PC-3 (cell line): ENCODE measurements at regions not wholly inside any gene's neighbourhood (a gene's known extent, or its start where the extent isn't known, plus 50 kb on each side); places are given as distances from the start of the nearest gene placed in this dataset.

Source experiments
- ATAC-seq: fragments of 200-7000 bp; cut with Tn5 transposase; 2 replicates; pipeline ENCODE4 v1.9.1; 2020; ENCODE audit warnings: mild to moderate bottlenecking, moderate library complexity
- BruUV-seq: library from RNA; stranded (reverse); fragments of 400-500 nt; replicated peaks from 2 replicates; lab custom pipeline; 2021; lab: Mats Ljungman, UMichigan
- CTCF ChIA-PET: fragments of 300-600 bp; sonication (Branson Sonifier 250); formaldehyde crosslinking; loops from one replicate; lab custom pipeline; 2022; ENCODE audit warnings: antibody characterized with exemption; lab: Charles Lee
- POLR2A ChIA-PET: fragments of 300-600 bp; sonication (Branson Sonifier 250); formaldehyde crosslinking; loops from one replicate; lab custom pipeline; 2022; ENCODE audit warnings: antibody characterized with exemption; ENCODE audit not compliant: unreplicated experiment; lab: Charles Lee
- DNase-seq: peaks from one replicate; pipeline ENCODE4 v3.0.0-alpha.2; 2015
- H2AFZ ChIP-seq: fragments of 300-600 bp; sonication (generic); 2 replicates; pipeline ENCODE4 v1.6.0; 2016; ENCODE audit warnings: antibody characterized with exemption, low read length
- H3F3A ChIP-seq: fragments of 300-600 bp; sonication (generic); one replicate; pipeline ENCODE4 v1.6.0; 2017; ENCODE audit warnings: antibody characterized with exemption, low read length, control low read depth, mild to moderate bottlenecking; ENCODE audit not compliant: unreplicated experiment
- H3K27ac ChIP-seq: fragments of 300-600 bp; sonication (generic); 2 replicates; pipeline ENCODE4 v1.5.1; 2016; ENCODE audit warnings: mild to moderate bottlenecking, low read length
- H3K27me3 ChIP-seq: fragments of 300-600 bp; sonication (generic); 2 replicates; pipeline ENCODE4 v1.6.1; 2016; ENCODE audit warnings: low read length, mixed read lengths
- H3K36me3 ChIP-seq: fragments of 300-600 bp; sonication (generic); 2 replicates; pipeline ENCODE4 v1.6.1; 2016; ENCODE audit warnings: low read depth, mixed run types, low read length, mixed read lengths
- H3K4me1 ChIP-seq: fragments of 300-600 bp; sonication (generic); 2 replicates; pipeline ENCODE4 v1.5.1; 2016; ENCODE audit warnings: low read length; ENCODE audit not compliant: insufficient read depth
- H3K4me2 ChIP-seq: fragments of 300-600 bp; sonication (generic); 2 replicates; pipeline ENCODE4 v1.6.0; 2016; ENCODE audit warnings: low read length
- H3K4me3 ChIP-seq: fragments of 300-600 bp; sonication (generic); 2 replicates; pipeline ENCODE4 v1.5.1; 2016; ENCODE audit warnings: mild to moderate bottlenecking, low read length, mixed read lengths
- H3K79me2 ChIP-seq: fragments of 300-600 bp; sonication (generic); 2 replicates; pipeline ENCODE4 v1.6.1; 2017; ENCODE audit warnings: low read length, mixed read lengths
- H3K9ac ChIP-seq: fragments of 300-600 bp; sonication (generic); 2 replicates; pipeline ENCODE4 v1.6.0; 2016; ENCODE audit warnings: mild to moderate bottlenecking, low read length
- H3K9me2 ChIP-seq: fragments of 300-600 bp; sonication (generic); replicated peaks from 2 replicates; pipeline ENCODE4 v1.6.1; 2016; ENCODE audit warnings: mixed run types, low read length, mixed read lengths
- H3K9me3 ChIP-seq: fragments of 300-600 bp; sonication (generic); 2 replicates; pipeline ENCODE4 v1.6.1; 2016; ENCODE audit warnings: low read length, mixed read lengths
- H4K20me1 ChIP-seq: fragments of 300-600 bp; sonication (generic); 2 replicates; pipeline ENCODE4 v1.6.1; 2016; ENCODE audit warnings: low read length, mixed read lengths
- CTCF ChIP-seq: fragments of 300-600 bp; sonication (generic); conservative IDR thresholded peaks from 2 replicates; pipeline ENCODE4 v1.5.1; 2017; ENCODE audit warnings: antibody characterized with exemption, low read depth, mild to moderate bottlenecking, low read length
- EZH2 ChIP-seq: fragments of 300-600 bp; sonication (generic); IDR thresholded peaks from one replicate; pipeline ENCODE4 v1.6.1; 2017; ENCODE audit warnings: antibody characterized with exemption, mild to moderate bottlenecking, low read length; ENCODE audit not compliant: unreplicated experiment
- EZH2phosphoT487 ChIP-seq: fragments of 300-600 bp; sonication (generic); IDR thresholded peaks from 2 replicates; pipeline ENCODE4 v1.6.1; 2018; ENCODE audit warnings: mild to moderate bottlenecking, antibody characterized with exemption, low read length, borderline replicate concordance
- intact Hi-C: fragments of 100-400 bp; cut with micrococcal nuclease; formaldehyde crosslinking; loops from 2 replicates; pipeline ENCODE4 v1.9.0; 2023

GRCh38 chr20:47865451-47865850, 80.2 kb upstream of the SULF2 start:
- DNase-seq, result no peak
- ChIA-PET POLR2A (no interaction called here), CTCF (interaction anchor here (0.7 kb wide), 1 partner anchor 82 kb away, joined by 3 read pairs; no protein-coding TSS in a partner anchor)
- H4K20me1 ChIP-seq, result no peaks in the 10 kb centered on the region
- no peak overlapping the region for H3K27ac ChIP-seq
- no peak for TF ChIP-seq EZH2phosphoT487
- no peak for TF ChIP-seq EZH2
- TF ChIP-seq CTCF, result no peak
- peaks cover 15% of the 10 kb centered on the region for H3K4me1 ChIP-seq
- no peaks in the 10 kb centered on the region for H3K79me2 ChIP-seq
- intact Hi-C loops, result no loop called here
- H3K9me3 ChIP-seq, result no peaks in the 10 kb centered on the region
- H3K9ac ChIP-seq, result no peak overlapping the region
- no peak for ATAC-seq
- H3K9me2 ChIP-seq, result no peaks in the 10 kb centered on the region
- H3K27me3 ChIP-seq, result no peaks in the 10 kb centered on the region
- H3F3A ChIP-seq, result no peaks in the 10 kb centered on the region
- no peak overlapping the region for H2AFZ ChIP-seq
- no peak overlapping the region for H3K4me3 ChIP-seq
- no peak overlapping the region for H3K4me2 ChIP-seq
- BruUV-seq, result no TSS peak
- no peaks in the 10 kb centered on the region for H3K36me3 ChIP-seq

GRCh38 chr20:47863981-47864380, 78.7 kb upstream of the SULF2 start:
- Histone ChIP-seq H3K4me3 (no peak overlapping the region), H3K9me3 (no peaks in the 10 kb centered on the region), H3K27me3 (no peaks in the 10 kb centered on the region), H3K9ac (no peak overlapping the region), H3K79me2 (no peaks in the 10 kb centered on the region), H3F3A (no peaks in the 10 kb centered on the region), H3K4me2 (no peak overlapping the region), H3K9me2 (no peaks in the 10 kb centered on the region), H3K36me3 (no peaks in the 10 kb centered on the region), H2AFZ (no peak overlapping the region), H3K27ac (no peak overlapping the region), H3K4me1 (peaks cover 15% of the 10 kb centered on the region), H4K20me1 (no peaks in the 10 kb centered on the region)
- ChIA-PET CTCF (no interaction called here), POLR2A (no interaction called here)
- DNase-seq (no peak), ATAC-seq (no peak)
- intact Hi-C loops, result no loop called here
- no peak for TF ChIP-seq EZH2phosphoT487
- no peak for TF ChIP-seq CTCF
- TF ChIP-seq EZH2, result no peak
- no TSS peak for BruUV-seq

GRCh38 chr20:47863315-47863965, 78.2 kb upstream of the SULF2 start:
- ATAC-seq (peak; percentile 59), DNase-seq (peak; percentile 33)
- Histone ChIP-seq H2AFZ (peak overlapping the region; percentile 4; the same call in 1 of the 2 replicates), H3K9me3 (no peaks in the 10 kb centered on the region), H3K36me3 (no peaks in the 10 kb centered on the region), H3K79me2 (no peaks in the 10 kb centered on the region), H3K9ac (no peak overlapping the region), H3K4me2 (no peak overlapping the region), H3K4me1 (peaks cover 15% of the 10 kb centered on the region), H4K20me1 (no peaks in the 10 kb centered on the region), H3K4me3 (no peak overlapping the region), H3F3A (no peaks in the 10 kb centered on the region), H3K27ac (no peak overlapping the region), H3K9me2 (no peaks in the 10 kb centered on the region), H3K27me3 (no peaks in the 10 kb centered on the region)
- POLR2A ChIA-PET, result no interaction called here
- BruUV-seq, result no TSS peak
- CTCF ChIA-PET, result no interaction called here
- intact Hi-C loops, result no loop called here
- no peak for TF ChIP-seq EZH2phosphoT487
- TF ChIP-seq CTCF, result no peak
- no peak for TF ChIP-seq EZH2
